Panc1 (cell line): ENCODE measurements at regions not wholly inside any gene's neighbourhood (a gene's known extent, or its start where the extent isn't known, plus 50 kb on each side); places are given as distances from the start of the nearest gene placed in this dataset.

Source experiments
- ATAC-seq: fragments of 200-7000 bp; cut with Tn5 transposase; 2 replicates; pipeline ENCODE4 v1.9.1; 2020; ENCODE audit warnings: mild to moderate bottlenecking, moderate library complexity
- BruUV-seq: library from RNA; stranded (reverse); fragments of 400-500 nt; replicated peaks from 2 replicates; lab custom pipeline; 2021; lab: Mats Ljungman, UMichigan
- CTCF ChIA-PET: fragments of 300-600 bp; sonication (Branson Sonifier 250); formaldehyde crosslinking; loops from one replicate; lab custom pipeline; 2022; ENCODE audit warnings: antibody characterized with exemption; lab: Charles Lee
- POLR2A ChIA-PET: fragments of 300-600 bp; sonication (Branson Sonifier 250); formaldehyde crosslinking; loops from one replicate; lab custom pipeline; 2022; ENCODE audit warnings: antibody characterized with exemption; lab: Charles Lee
- DNase-seq: peaks from one replicate; pipeline ENCODE4 v3.0.0-alpha.2; 2010; ENCODE audit warnings: low read depth, low spot score
- H3K27ac ChIP-seq: 2 replicates; pipeline ENCODE4 v1.5.1; 2011; ENCODE audit warnings: mild to moderate bottlenecking, low read length, inconsistent platforms
- H3K27me3 ChIP-seq: fragments of 200-500 bp; sonication (Bioruptor generic); 2 replicates; pipeline ENCODE4 v1.6.0; 2014; ENCODE audit warnings: low read length, inconsistent platforms; ENCODE audit not compliant: control insufficient read depth, insufficient read depth
- H3K36me3 ChIP-seq: fragments of 200-500 bp; sonication (Bioruptor generic); 2 replicates; pipeline ENCODE4 v1.5.1; 2014; ENCODE audit warnings: inconsistent platforms, mild to moderate bottlenecking, low read length, moderate library complexity; ENCODE audit not compliant: control insufficient read depth, insufficient read depth
- H3K4me1 ChIP-seq: 2 replicates; pipeline ENCODE4 v1.5.1; 2011; ENCODE audit warnings: inconsistent platforms, mild to moderate bottlenecking, low read length, moderate library complexity; ENCODE audit not compliant: control insufficient read depth, insufficient read depth
- H3K4me3 ChIP-seq, 2 experiments: 2 replicates each; pipeline ENCODE4 v1.5.1; 2011 to 2012; ENCODE audit warnings: low read depth in 2 of 2, low read length in 2 of 2, mild to moderate bottlenecking in 2 of 2, inconsistent platforms in 1 of 2, moderate library complexity in 1 of 2
- H3K9me3 ChIP-seq: fragments of 200-500 bp; sonication (Bioruptor generic); 2 replicates; pipeline ENCODE4 v1.5.1; 2014; ENCODE audit warnings: low read depth, mild to moderate bottlenecking, inconsistent platforms, low read length, moderate library complexity; ENCODE audit not compliant: control insufficient read depth, insufficient read depth
- POLR2AphosphoS5 ChIP-seq: IDR thresholded peaks from 2 replicates; pipeline ENCODE4 v1.6.1; 2012; ENCODE audit warnings: mild to moderate bottlenecking, low read depth, low read length, moderate library complexity
- SIN3A ChIP-seq: IDR thresholded peaks from 2 replicates; pipeline ENCODE4 v1.6.1; 2012; ENCODE audit warnings: low read depth, mild to moderate bottlenecking, low read length, moderate library complexity, borderline replicate concordance; ENCODE audit not compliant: insufficient read depth
- TCF7L2 ChIP-seq: IDR thresholded peaks from 2 replicates; pipeline ENCODE4 v1.6.1; 2011; ENCODE audit warnings: mild to moderate bottlenecking, low read depth, low read length, inconsistent platforms
- in situ Hi-C: cut with HindIII; loops from 2 replicates; pipeline ENCODE4 v1.10.0; 2016; ENCODE audit warnings: low sequenced_read_pairs, low pct_unique_long_range_greater_than_20kb
- intact Hi-C: fragments of 100-400 bp; cut with micrococcal nuclease; formaldehyde crosslinking; loops from one replicate; pipeline ENCODE4 v1.10.0; 2022; ENCODE audit not compliant: unreplicated experiment
- TF ChIP-seq, protein P1 (sequence below): fragments of 450-650 bp; IDR thresholded peaks from 2 replicates; pipeline ENCODE4 v1.5.1; 2017; ENCODE audit warnings: mild to moderate bottlenecking
- TF ChIP-seq, protein P2 (sequence below), 2 experiments: IDR thresholded peaks; 2 replicates each; pipeline ENCODE4 v1.6.1; 2011 to 2012; ENCODE audit warnings: low read depth in 2 of 2, control low read depth in 1 of 2, low read length in 1 of 2, mild to moderate bottlenecking in 1 of 2, moderate library complexity in 1 of 2; ENCODE audit not compliant: insufficient read depth in 1 of 2

DNA sequence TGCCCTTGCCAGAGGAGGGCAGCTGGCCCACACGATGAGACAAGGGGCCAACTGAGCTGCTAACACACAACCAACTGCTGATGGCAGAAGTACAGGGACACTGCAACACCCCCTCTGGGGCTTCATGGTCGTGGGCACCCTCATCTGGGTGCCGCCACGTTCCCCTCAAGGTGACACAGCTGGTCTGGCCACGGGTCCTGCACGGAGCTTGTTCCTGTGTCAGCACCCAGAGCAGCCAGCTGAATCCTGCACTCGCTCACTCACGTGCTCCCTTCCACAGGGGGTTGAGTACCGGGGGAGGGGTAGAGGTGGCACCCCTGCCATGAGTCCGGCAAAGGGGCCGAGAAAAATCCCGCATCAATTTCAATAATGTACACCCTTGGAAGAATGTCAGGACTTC is 1319.1 kb downstream of the REEP3 start:
- no peaks in the 10 kb centered on the region for H3K9me3 ChIP-seq
- BruUV-seq = no TSS peak
- H3K27me3 ChIP-seq = no peaks in the 10 kb centered on the region
- H3K4me3 ChIP-seq = no peak overlapping the region
- no peaks in the 10 kb centered on the region for H3K36me3 ChIP-seq
- in situ Hi-C loops (no loop called here), intact Hi-C loops (no loop called here)
- no peak for DNase-seq
- POLR2A ChIA-PET = no interaction called here
- H3K4me1 ChIP-seq = no peaks in the 10 kb centered on the region
- CTCF ChIA-PET = no interaction called here
- TF ChIP-seq TCF7L2 = no peak
- no peak for TF ChIP-seq SIN3A
- no peak for TF ChIP-seq POLR2AphosphoS5
- TF ChIP-seq, protein P1, sequence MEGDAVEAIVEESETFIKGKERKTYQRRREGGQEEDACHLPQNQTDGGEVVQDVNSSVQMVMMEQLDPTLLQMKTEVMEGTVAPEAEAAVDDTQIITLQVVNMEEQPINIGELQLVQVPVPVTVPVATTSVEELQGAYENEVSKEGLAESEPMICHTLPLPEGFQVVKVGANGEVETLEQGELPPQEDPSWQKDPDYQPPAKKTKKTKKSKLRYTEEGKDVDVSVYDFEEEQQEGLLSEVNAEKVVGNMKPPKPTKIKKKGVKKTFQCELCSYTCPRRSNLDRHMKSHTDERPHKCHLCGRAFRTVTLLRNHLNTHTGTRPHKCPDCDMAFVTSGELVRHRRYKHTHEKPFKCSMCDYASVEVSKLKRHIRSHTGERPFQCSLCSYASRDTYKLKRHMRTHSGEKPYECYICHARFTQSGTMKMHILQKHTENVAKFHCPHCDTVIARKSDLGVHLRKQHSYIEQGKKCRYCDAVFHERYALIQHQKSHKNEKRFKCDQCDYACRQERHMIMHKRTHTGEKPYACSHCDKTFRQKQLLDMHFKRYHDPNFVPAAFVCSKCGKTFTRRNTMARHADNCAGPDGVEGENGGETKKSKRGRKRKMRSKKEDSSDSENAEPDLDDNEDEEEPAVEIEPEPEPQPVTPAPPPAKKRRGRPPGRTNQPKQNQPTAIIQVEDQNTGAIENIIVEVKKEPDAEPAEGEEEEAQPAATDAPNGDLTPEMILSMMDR = no peak
- TF ChIP-seq, protein P2, sequence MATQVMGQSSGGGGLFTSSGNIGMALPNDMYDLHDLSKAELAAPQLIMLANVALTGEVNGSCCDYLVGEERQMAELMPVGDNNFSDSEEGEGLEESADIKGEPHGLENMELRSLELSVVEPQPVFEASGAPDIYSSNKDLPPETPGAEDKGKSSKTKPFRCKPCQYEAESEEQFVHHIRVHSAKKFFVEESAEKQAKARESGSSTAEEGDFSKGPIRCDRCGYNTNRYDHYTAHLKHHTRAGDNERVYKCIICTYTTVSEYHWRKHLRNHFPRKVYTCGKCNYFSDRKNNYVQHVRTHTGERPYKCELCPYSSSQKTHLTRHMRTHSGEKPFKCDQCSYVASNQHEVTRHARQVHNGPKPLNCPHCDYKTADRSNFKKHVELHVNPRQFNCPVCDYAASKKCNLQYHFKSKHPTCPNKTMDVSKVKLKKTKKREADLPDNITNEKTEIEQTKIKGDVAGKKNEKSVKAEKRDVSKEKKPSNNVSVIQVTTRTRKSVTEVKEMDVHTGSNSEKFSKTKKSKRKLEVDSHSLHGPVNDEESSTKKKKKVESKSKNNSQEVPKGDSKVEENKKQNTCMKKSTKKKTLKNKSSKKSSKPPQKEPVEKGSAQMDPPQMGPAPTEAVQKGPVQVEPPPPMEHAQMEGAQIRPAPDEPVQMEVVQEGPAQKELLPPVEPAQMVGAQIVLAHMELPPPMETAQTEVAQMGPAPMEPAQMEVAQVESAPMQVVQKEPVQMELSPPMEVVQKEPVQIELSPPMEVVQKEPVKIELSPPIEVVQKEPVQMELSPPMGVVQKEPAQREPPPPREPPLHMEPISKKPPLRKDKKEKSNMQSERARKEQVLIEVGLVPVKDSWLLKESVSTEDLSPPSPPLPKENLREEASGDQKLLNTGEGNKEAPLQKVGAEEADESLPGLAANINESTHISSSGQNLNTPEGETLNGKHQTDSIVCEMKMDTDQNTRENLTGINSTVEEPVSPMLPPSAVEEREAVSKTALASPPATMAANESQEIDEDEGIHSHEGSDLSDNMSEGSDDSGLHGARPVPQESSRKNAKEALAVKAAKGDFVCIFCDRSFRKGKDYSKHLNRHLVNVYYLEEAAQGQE (IDR thresholded peaks at IDR 0.05; ENCODE audit: insufficient read depth in 1 of 2, low read depth in 2 of 2, low read length in 1 of 2) = no peak
- ATAC-seq = no peak
- H3K27ac ChIP-seq = no peak overlapping the region

DNA sequence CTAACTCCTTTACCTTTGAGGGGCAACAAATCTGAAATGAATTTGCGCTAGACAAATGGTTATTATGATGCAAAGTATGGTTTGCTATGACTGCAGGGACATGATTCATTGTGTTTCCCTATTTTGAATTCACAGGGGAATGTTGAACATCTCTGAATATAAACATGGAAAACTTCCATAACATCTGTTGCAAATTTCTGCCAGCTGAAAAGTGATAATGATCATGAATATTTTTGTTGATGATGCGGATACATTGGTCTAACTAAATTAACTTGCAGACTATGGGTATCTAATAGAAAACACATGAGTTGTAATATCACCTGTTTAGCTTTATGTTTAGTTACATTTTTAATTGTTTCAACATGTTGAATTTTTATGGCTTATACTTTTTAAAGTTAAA is 1325.5 kb downstream of the REEP3 start:
- in situ Hi-C loops (no loop called here), intact Hi-C loops (no loop called here)
- TF ChIP-seq, protein P1 = no peak
- no peak for TF ChIP-seq SIN3A
- no peak for TF ChIP-seq TCF7L2
- TF ChIP-seq POLR2AphosphoS5 = no peak
- TF ChIP-seq, protein P2 (IDR thresholded peaks at IDR 0.05; ENCODE audit: insufficient read depth in 1 of 2, low read depth in 2 of 2, low read length in 1 of 2) = no peak
- POLR2A ChIA-PET = no interaction called here
- BruUV-seq = no TSS peak
- no peak overlapping the region for H3K4me3 ChIP-seq
- DNase-seq = no peak
- no peaks in the 10 kb centered on the region for H3K4me1 ChIP-seq
- no peak overlapping the region for H3K27ac ChIP-seq
- no peaks in the 10 kb centered on the region for H3K9me3 ChIP-seq
- ATAC-seq = no peak
- no peaks in the 10 kb centered on the region for H3K36me3 ChIP-seq
- no peaks in the 10 kb centered on the region for H3K27me3 ChIP-seq
- CTCF ChIA-PET = no interaction called here
